Endothelial cell of umbilical vein (primary cell): ENCODE measurements at regions not wholly inside any gene's neighbourhood (a gene's known extent, or its start where the extent isn't known, plus 50 kb on each side); places are given as distances from the start of the nearest gene placed in this dataset.

Experiments used
- BruUV-seq: library from RNA; stranded (reverse); fragments of 400-500 nt; replicated peaks from 2 replicates; lab custom pipeline; 2021; lab: Mats Ljungman, UMichigan
- CTCF ChIA-PET: fragments of 300-600, 350-600 bp; sonication (Branson Sonifier 250); formaldehyde crosslinking; loops from one replicate; lab custom pipeline; 2021; ENCODE audit warnings: antibody characterized with exemption, inconsistent platforms; lab: Charles Lee
- POLR2A ChIA-PET: fragments of 300-600, 350-600 bp; sonication (Branson Sonifier 250); formaldehyde crosslinking; loops from one replicate; lab custom pipeline; 2021; ENCODE audit warnings: antibody characterized with exemption, inconsistent platforms; lab: Charles Lee
- DNase-seq: peaks from one replicate; pipeline ENCODE4 v3.0.0-alpha.2; 2011; ENCODE audit warnings: low read depth, low spot score
- FAIRE-seq: peaks from 2 replicates; lab custom pipeline; 2011; peaks lifted over from hg19 to GRCh38; lab: Jason Lieb, UNC
- H2AFZ ChIP-seq: 2 replicates; pipeline ENCODE4 v1.6.0; 2012; ENCODE audit warnings: low read depth, low read length, control low read depth, inconsistent platforms
- H3K27ac ChIP-seq: 2 replicates; pipeline ENCODE4 v1.5.1; 2011; ENCODE audit warnings: low read depth, mild to moderate bottlenecking, control low read depth, low read length, moderate library complexity; ENCODE audit not compliant: insufficient read depth
- H3K27me3 ChIP-seq, 2 experiments: 2 replicates each; pipeline versions ENCODE4 v1.6.0 to v1.6.1; 2011; ENCODE audit warnings: low read length in 2 of 2, mixed read lengths in 1 of 2; ENCODE audit not compliant: control insufficient read depth in 2 of 2, insufficient read depth in 2 of 2
- H3K36me3 ChIP-seq, 2 experiments: 2 replicates in 1 of 2; 3 replicates in 1 of 2; pipeline ENCODE4 v1.5.1; 2011; ENCODE audit warnings: low read length in 2 of 2, mild to moderate bottlenecking in 1 of 2, moderate library complexity in 1 of 2; ENCODE audit not compliant: control insufficient read depth in 2 of 2, insufficient read depth in 2 of 2; ENCODE audit errors: extremely low read depth in 1 of 2
- H3K4me1 ChIP-seq: 3 replicates; pipeline ENCODE4 v1.5.1; 2011; ENCODE audit warnings: mild to moderate bottlenecking, low read length; ENCODE audit not compliant: control insufficient read depth, insufficient read depth; ENCODE audit errors: extremely low read depth
- H3K4me2 ChIP-seq: 2 replicates; pipeline ENCODE4 v1.6.1; 2011; ENCODE audit warnings: low read length, control low read depth, mixed read lengths; ENCODE audit not compliant: insufficient read depth
- H3K4me3 ChIP-seq, 3 experiments: fragments of 200-600 bp in 1 of 3; sonication (generic), shearing (Covaris generic) in 1 of 3; replicated peaks in 1 of 3; 2 replicates each; pipeline ENCODE4 v1.5.1; 2011 to 2016; ENCODE audit warnings: control low read depth in 3 of 3, low read length in 3 of 3, mild to moderate bottlenecking in 2 of 3, inconsistent platforms in 1 of 3, low read depth in 1 of 3, moderate library complexity in 1 of 3; ENCODE audit not compliant: insufficient read depth in 1 of 3
- H3K79me2 ChIP-seq: 2 replicates; pipeline ENCODE4 v1.6.0; 2012; ENCODE audit warnings: low read length, inconsistent platforms; ENCODE audit not compliant: control insufficient read depth, insufficient read depth
- H3K9ac ChIP-seq: replicated peaks from 2 replicates; pipeline ENCODE3; 2011; ENCODE audit warnings: low read length, control low read depth; ENCODE audit not compliant: insufficient read depth; ENCODE audit errors: extremely low read depth
- H3K9me1 ChIP-seq: replicated peaks from 3 replicates; pipeline ENCODE4 v1.6.0; 2011; ENCODE audit warnings: mild to moderate bottlenecking, low read length; ENCODE audit not compliant: control insufficient read depth, insufficient read depth; ENCODE audit errors: extremely low read depth
- H3K9me3 ChIP-seq: replicated peaks from 2 replicates; pipeline ENCODE4 v1.5.1; 2012; ENCODE audit warnings: low read length, inconsistent platforms; ENCODE audit not compliant: control insufficient read depth, insufficient read depth
- H4K20me1 ChIP-seq: replicated peaks from 2 replicates; pipeline ENCODE3; 2011; ENCODE audit warnings: mild to moderate bottlenecking, low read length; ENCODE audit not compliant: control insufficient read depth, insufficient read depth; ENCODE audit errors: extremely low read depth
- EZH2 ChIP-seq: IDR thresholded peaks from 2 replicates; pipeline ENCODE4 v1.6.1; 2012; ENCODE audit warnings: borderline replicate concordance, low read depth, mild to moderate bottlenecking, moderate library complexity, low read length, inconsistent platforms; ENCODE audit not compliant: severe bottlenecking
- FOS ChIP-seq: IDR thresholded peaks from 2 replicates; pipeline ENCODE4 v1.6.1; 2011; ENCODE audit warnings: mild to moderate bottlenecking, low read length, moderate library complexity, borderline replicate concordance; ENCODE audit not compliant: insufficient read depth
- GATA2 ChIP-seq: IDR thresholded peaks from 2 replicates; pipeline ENCODE4 v1.7.0; 2011; ENCODE audit warnings: low read depth, mild to moderate bottlenecking, moderate library complexity, mixed read lengths, low read length; ENCODE audit not compliant: insufficient read length, insufficient read depth
- JUN ChIP-seq: IDR thresholded peaks from 2 replicates; pipeline ENCODE4 v1.6.1; 2011; ENCODE audit warnings: borderline replicate concordance, low read depth; ENCODE audit not compliant: insufficient read length, insufficient read depth
- MYC ChIP-seq: IDR thresholded peaks from one replicate; pipeline ENCODE4 v1.6.1; 2011; ENCODE audit warnings: mild to moderate bottlenecking, low read depth, low read length
- POLR2A ChIP-seq: IDR thresholded peaks from 2 replicates; pipeline ENCODE4 v1.6.1; 2012; ENCODE audit warnings: low read depth, mild to moderate bottlenecking, control low read depth, low read length
- POLR2AphosphoS5 ChIP-seq: IDR thresholded peaks from 2 replicates; pipeline ENCODE4 v1.6.1; 2012; ENCODE audit warnings: low read depth, mild to moderate bottlenecking, control low read depth, low read length, moderate library complexity; ENCODE audit not compliant: insufficient read depth
- dilution Hi-C: fragments of 300-500 bp; cut with MboI; formaldehyde crosslinking; loops from one replicate; pipeline ENCODE4 v1.15.0; 2019; ENCODE audit warnings: low sequenced_read_pairs; ENCODE audit not compliant: extremely low pct_ligation_motif_present
- intact Hi-C: fragments of 100-400 bp; cut with micrococcal nuclease; formaldehyde crosslinking; loops from one replicate; pipeline ENCODE4 v1.10.0; 2022
- TF ChIP-seq, protein P1 (sequence below): IDR thresholded peaks from 2 replicates; pipeline ENCODE4 v1.6.1; 2011; ENCODE audit not compliant: insufficient read depth, insufficient read length
- TF ChIP-seq, protein P2 (sequence below), 2 donors: IDR thresholded peaks; 1 replicate in 1 of 2; 2 replicates in 1 of 2; pipeline ENCODE4 v1.5.1; 2011; ENCODE audit warnings: low read length in 2 of 2, mild to moderate bottlenecking in 2 of 2, moderate library complexity in 2 of 2, control low read depth in 1 of 2, inconsistent platforms in 1 of 2, low read depth in 1 of 2; ENCODE audit not compliant: insufficient read depth in 1 of 2; ENCODE audit errors: extremely low read depth in 1 of 2

DNA sequence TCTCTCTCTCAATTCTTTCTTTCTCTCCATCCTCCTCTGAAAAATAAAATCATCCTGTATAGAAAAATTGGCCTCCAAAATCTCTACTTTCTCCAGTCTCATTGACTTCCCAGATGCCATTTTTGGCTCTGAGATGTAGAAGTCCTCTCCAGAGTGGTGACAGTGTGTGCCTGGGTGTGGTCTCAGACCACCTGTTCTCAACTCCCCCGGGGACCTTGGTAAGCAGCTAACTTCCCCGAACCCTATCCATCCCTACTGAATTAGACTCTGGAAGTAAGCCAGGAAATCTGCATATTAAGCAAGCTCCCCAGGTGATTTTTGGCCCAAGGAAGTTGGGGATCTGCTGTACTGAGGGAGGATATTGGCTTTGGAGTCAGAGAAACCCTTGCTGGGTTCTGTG, 120.5 kb downstream of the WDR11 start:
- Histone ChIP-seq H4K20me1 (no peaks in the 10 kb centered on the region), H3K27ac (no peak overlapping the region), H3K27me3 (no peaks in the 10 kb centered on the region), H3K4me3 (no peak overlapping the region), H3K9ac (no peak overlapping the region), H2AFZ (no peak overlapping the region), H3K9me3 (no peaks in the 10 kb centered on the region), H3K4me1 (no peaks in the 10 kb centered on the region), H3K79me2 (no peaks in the 10 kb centered on the region), H3K36me3 (no peaks in the 10 kb centered on the region), H3K9me1 (no peaks in the 10 kb centered on the region), H3K4me2 (no peak overlapping the region)
- TF ChIP-seq, protein P1, sequence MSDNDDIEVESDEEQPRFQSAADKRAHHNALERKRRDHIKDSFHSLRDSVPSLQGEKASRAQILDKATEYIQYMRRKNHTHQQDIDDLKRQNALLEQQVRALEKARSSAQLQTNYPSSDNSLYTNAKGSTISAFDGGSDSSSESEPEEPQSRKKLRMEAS, result no peak
- TF ChIP-seq POLR2AphosphoS5 (no peak), EZH2 (no peak), POLR2A (no peak), GATA2 (no peak), JUN (no peak), FOS (no peak), MYC (no peak)
- TF ChIP-seq, protein P2, sequence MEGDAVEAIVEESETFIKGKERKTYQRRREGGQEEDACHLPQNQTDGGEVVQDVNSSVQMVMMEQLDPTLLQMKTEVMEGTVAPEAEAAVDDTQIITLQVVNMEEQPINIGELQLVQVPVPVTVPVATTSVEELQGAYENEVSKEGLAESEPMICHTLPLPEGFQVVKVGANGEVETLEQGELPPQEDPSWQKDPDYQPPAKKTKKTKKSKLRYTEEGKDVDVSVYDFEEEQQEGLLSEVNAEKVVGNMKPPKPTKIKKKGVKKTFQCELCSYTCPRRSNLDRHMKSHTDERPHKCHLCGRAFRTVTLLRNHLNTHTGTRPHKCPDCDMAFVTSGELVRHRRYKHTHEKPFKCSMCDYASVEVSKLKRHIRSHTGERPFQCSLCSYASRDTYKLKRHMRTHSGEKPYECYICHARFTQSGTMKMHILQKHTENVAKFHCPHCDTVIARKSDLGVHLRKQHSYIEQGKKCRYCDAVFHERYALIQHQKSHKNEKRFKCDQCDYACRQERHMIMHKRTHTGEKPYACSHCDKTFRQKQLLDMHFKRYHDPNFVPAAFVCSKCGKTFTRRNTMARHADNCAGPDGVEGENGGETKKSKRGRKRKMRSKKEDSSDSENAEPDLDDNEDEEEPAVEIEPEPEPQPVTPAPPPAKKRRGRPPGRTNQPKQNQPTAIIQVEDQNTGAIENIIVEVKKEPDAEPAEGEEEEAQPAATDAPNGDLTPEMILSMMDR (IDR thresholded peaks at IDR 0.05; ENCODE audit: extremely low read depth in 1 of 2, insufficient read depth in 1 of 2, low read depth in 1 of 2, low read length in 2 of 2), result no peak
- dilution Hi-C loops (no loop called here), intact Hi-C loops (no loop called here)
- BruUV-seq, result no TSS peak
- no peak for DNase-seq
- POLR2A ChIA-PET, result no interaction called here
- CTCF ChIA-PET, result no interaction called here
- no peak for FAIRE-seq
